NB4 (cell line): ENCODE measurements at regions not wholly inside any gene's neighbourhood (a gene's known extent, or its start where the extent isn't known, plus 50 kb on each side); places are given as distances from the start of the nearest gene placed in this dataset.
"Not testable (repeated sequence)": the region's sequence is repeated elsewhere in the genome, so short reads cannot be mapped to it uniquely, and the experiment has no call there.

Experiments
- MAX ChIP-seq: IDR thresholded peaks from 2 replicates; pipeline ENCODE4 v1.6.1; 2011; ENCODE audit warnings: low read depth, low read length
- POLR2A ChIP-seq: IDR thresholded peaks from 2 replicates; pipeline ENCODE4 v1.6.1; 2011; ENCODE audit warnings: mild to moderate bottlenecking; ENCODE audit not compliant: insufficient read length; ENCODE audit errors: extremely low read depth
- TF ChIP-seq, protein P1 (sequence below): IDR thresholded peaks from one replicate; pipeline ENCODE4 v1.5.1; 2012; ENCODE audit warnings: low read depth, low read length

- TF ChIP-seq, protein P1, sequence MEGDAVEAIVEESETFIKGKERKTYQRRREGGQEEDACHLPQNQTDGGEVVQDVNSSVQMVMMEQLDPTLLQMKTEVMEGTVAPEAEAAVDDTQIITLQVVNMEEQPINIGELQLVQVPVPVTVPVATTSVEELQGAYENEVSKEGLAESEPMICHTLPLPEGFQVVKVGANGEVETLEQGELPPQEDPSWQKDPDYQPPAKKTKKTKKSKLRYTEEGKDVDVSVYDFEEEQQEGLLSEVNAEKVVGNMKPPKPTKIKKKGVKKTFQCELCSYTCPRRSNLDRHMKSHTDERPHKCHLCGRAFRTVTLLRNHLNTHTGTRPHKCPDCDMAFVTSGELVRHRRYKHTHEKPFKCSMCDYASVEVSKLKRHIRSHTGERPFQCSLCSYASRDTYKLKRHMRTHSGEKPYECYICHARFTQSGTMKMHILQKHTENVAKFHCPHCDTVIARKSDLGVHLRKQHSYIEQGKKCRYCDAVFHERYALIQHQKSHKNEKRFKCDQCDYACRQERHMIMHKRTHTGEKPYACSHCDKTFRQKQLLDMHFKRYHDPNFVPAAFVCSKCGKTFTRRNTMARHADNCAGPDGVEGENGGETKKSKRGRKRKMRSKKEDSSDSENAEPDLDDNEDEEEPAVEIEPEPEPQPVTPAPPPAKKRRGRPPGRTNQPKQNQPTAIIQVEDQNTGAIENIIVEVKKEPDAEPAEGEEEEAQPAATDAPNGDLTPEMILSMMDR: not testable (repeated sequence)
- not testable (repeated sequence) for TF ChIP-seq POLR2A, MAX
Measured at GRCh38 chr2:89151699-89152098, 460.2 kb downstream of the RPIA start.
